Neural progenitor cell (in vitro differentiated cells): ENCODE measurements at regions not wholly inside any gene's neighbourhood (a gene's known extent, or its start where the extent isn't known, plus 50 kb on each side); places are given as distances from the start of the nearest gene placed in this dataset.

Experiments used
- DNase-seq: peaks from one replicate; pipeline ENCODE4 v3.0.0-alpha.2; 2016; ENCODE audit warnings: low spot score
- H2AFZ ChIP-seq: fragments of 200-600 bp; sonication (generic); replicated peaks from 2 replicates; pipeline ENCODE4 v1.6.1; 2016; ENCODE audit warnings: antibody characterized with exemption
- H3F3A ChIP-seq: fragments of 200-600 bp; sonication (generic); 2 replicates; pipeline ENCODE4 v1.6.1; 2016; ENCODE audit warnings: antibody characterized with exemption, low read depth
- H3K27ac ChIP-seq: fragments of 200-600 bp; sonication (generic); 2 replicates; pipeline ENCODE4 v1.5.1; 2016; ENCODE audit warnings: mild to moderate bottlenecking
- H3K27me3 ChIP-seq: fragments of 200-600 bp; sonication (generic); 2 replicates; pipeline ENCODE4 v1.6.1; 2016; ENCODE audit warnings: mild to moderate bottlenecking, moderate library complexity
- H3K36me3 ChIP-seq: fragments of 200-600 bp; sonication (generic); 2 replicates; pipeline ENCODE4 v1.5.1; 2016
- H3K4me1 ChIP-seq: fragments of 200-600 bp; sonication (generic); 2 replicates; pipeline ENCODE4 v1.6.1; 2016; ENCODE audit warnings: mixed run types
- H3K4me2 ChIP-seq: fragments of 200-600 bp; sonication (generic); 2 replicates; pipeline ENCODE4 v1.6.1; 2016
- H3K4me3 ChIP-seq: fragments of 200-600 bp; sonication (generic); 2 replicates; pipeline ENCODE4 v1.5.1; 2016
- H3K79me2 ChIP-seq: fragments of 200-600 bp; sonication (generic); 2 replicates; pipeline ENCODE4 v1.6.1; 2016; ENCODE audit warnings: low read depth
- H3K9ac ChIP-seq: fragments of 200-600 bp; sonication (generic); 2 replicates; pipeline ENCODE4 v1.6.1; 2016
- H3K9me3 ChIP-seq: fragments of 200-600 bp; sonication (generic); 2 replicates; pipeline ENCODE4 v1.5.1; 2016; ENCODE audit warnings: low read depth
- H4K20me1 ChIP-seq: fragments of 200-600 bp; sonication (generic); 2 replicates; pipeline ENCODE4 v1.6.1; 2016; ENCODE audit warnings: low read depth
- H3K27ac Mint-ChIP-seq: 3 replicates; pipeline ENCODE4 v1.8.0; 2021; ENCODE audit warnings: mixed read lengths
- H3K27me3 Mint-ChIP-seq: 2 replicates; pipeline ENCODE4 v1.8.0; 2022; ENCODE audit warnings: low read depth, mild to moderate bottlenecking, inconsistent platforms, moderate library complexity, mixed read lengths; ENCODE audit not compliant: insufficient read depth
- H3K36me3 Mint-ChIP-seq: 3 replicates; pipeline ENCODE4 v1.8.0; 2021; ENCODE audit warnings: mixed read lengths
- H3K4me1 Mint-ChIP-seq: 3 replicates; pipeline ENCODE4 v1.8.0; 2021; ENCODE audit warnings: mixed read lengths
- H3K4me3 Mint-ChIP-seq: 3 replicates; pipeline ENCODE4 v1.8.0; 2021; ENCODE audit warnings: mild to moderate bottlenecking, moderate library complexity, mixed read lengths
- H3K9me3 Mint-ChIP-seq: 3 replicates; pipeline ENCODE4 v1.8.0; 2020; ENCODE audit warnings: mixed read lengths
- CTCF ChIP-seq: fragments of 200-600 bp; sonication (generic); IDR thresholded peaks from 2 replicates; pipeline ENCODE4 v1.5.1; 2017; ENCODE audit warnings: antibody characterized with exemption, mild to moderate bottlenecking
- EZH2 ChIP-seq: fragments of 200-600 bp; sonication (generic); IDR thresholded peaks from 2 replicates; pipeline ENCODE4 v1.6.1; 2017; ENCODE audit warnings: antibody characterized with exemption, mild to moderate bottlenecking, moderate library complexity
- EZH2phosphoT487 ChIP-seq: fragments of 200-600 bp; sonication (generic); IDR thresholded peaks from 2 replicates; pipeline ENCODE4 v1.6.1; 2017; ENCODE audit warnings: antibody characterized with exemption

GRCh38 chr12:124448241-124448954, 119.0 kb downstream of the NCOR2 start:
- no peaks in the 10 kb centered on the region for H3K36me3 ChIP-seq
- H3K9ac ChIP-seq = no peak overlapping the region
- Mint-ChIP-seq H3K9me3 (no peaks in the 10 kb centered on the region), H3K4me1 (peaks cover 47% of the 10 kb centered on the region), H3K27ac (peak overlapping the region; percentile 83), H3K4me3 (no peak overlapping the region), H3K36me3 (peaks cover 9% of the 10 kb centered on the region), H3K27me3 (peaks cover 6% of the 10 kb centered on the region)
- H2AFZ ChIP-seq = no peak overlapping the region
- peaks cover 49% of the 10 kb centered on the region for H4K20me1 ChIP-seq
- no peak overlapping the region for H3K4me3 ChIP-seq
- no peak overlapping the region for H3K27ac ChIP-seq
- no peak overlapping the region for H3K4me2 ChIP-seq
- no peaks in the 10 kb centered on the region for H3K9me3 ChIP-seq
- H3K27me3 ChIP-seq = no peaks in the 10 kb centered on the region
- no peaks in the 10 kb centered on the region for H3K79me2 ChIP-seq
- no peak for DNase-seq
- peaks cover 21% of the 10 kb centered on the region for H3K4me1 ChIP-seq
- TF ChIP-seq CTCF (no peak), EZH2phosphoT487 (no peak), EZH2 (no peak)
- peaks cover 11% of the 10 kb centered on the region for H3F3A ChIP-seq

GRCh38 chr12:124446364-124446763, 121.0 kb downstream of the NCOR2 start:
- H4K20me1 ChIP-seq = peaks cover 34% of the 10 kb centered on the region
- peaks cover 11% of the 10 kb centered on the region for H3F3A ChIP-seq
- no peak overlapping the region for H3K4me3 ChIP-seq
- Mint-ChIP-seq H3K36me3 (peaks cover 9% of the 10 kb centered on the region), H3K27ac (peak overlapping the region; percentile 25), H3K4me1 (peaks cover 50% of the 10 kb centered on the region), H3K4me3 (no peak overlapping the region), H3K9me3 (no peaks in the 10 kb centered on the region), H3K27me3 (peaks cover 6% of the 10 kb centered on the region)
- H3K27me3 ChIP-seq = no peaks in the 10 kb centered on the region
- no peak overlapping the region for H2AFZ ChIP-seq
- H3K27ac ChIP-seq = no peak overlapping the region
- no peak overlapping the region for H3K4me2 ChIP-seq
- H3K4me1 ChIP-seq = peaks cover 17% of the 10 kb centered on the region
- no peaks in the 10 kb centered on the region for H3K9me3 ChIP-seq
- no peak for TF ChIP-seq EZH2phosphoT487
- TF ChIP-seq CTCF = no peak
- H3K36me3 ChIP-seq = no peaks in the 10 kb centered on the region
- no peaks in the 10 kb centered on the region for H3K79me2 ChIP-seq
- no peak overlapping the region for H3K9ac ChIP-seq
- DNase-seq = no peak

GRCh38 chr12:124445826-124446225, 121.6 kb downstream of the NCOR2 start:
- Histone ChIP-seq H3K79me2 (no peaks in the 10 kb centered on the region), H3K27me3 (no peaks in the 10 kb centered on the region), H3K4me2 (no peak overlapping the region), H4K20me1 (peaks cover 34% of the 10 kb centered on the region), H3K36me3 (no peaks in the 10 kb centered on the region), H3K9me3 (no peaks in the 10 kb centered on the region), H3K27ac (no peak overlapping the region), H3K9ac (no peak overlapping the region), H3K4me3 (no peak overlapping the region), H3F3A (peaks cover 14% of the 10 kb centered on the region), H2AFZ (no peak overlapping the region), H3K4me1 (peaks cover 22% of the 10 kb centered on the region)
- no peak for DNase-seq
- Mint-ChIP-seq H3K36me3 (peaks cover 9% of the 10 kb centered on the region), H3K4me3 (no peak overlapping the region), H3K4me1 (peaks cover 51% of the 10 kb centered on the region), H3K27ac (no peak overlapping the region), H3K27me3 (peaks cover 6% of the 10 kb centered on the region), H3K9me3 (no peaks in the 10 kb centered on the region)
- TF ChIP-seq CTCF (no peak), EZH2phosphoT487 (no peak), EZH2 (no peak)
